Smooth muscle cell (in vitro differentiated cells): ENCODE measurements at regions not wholly inside any gene's neighbourhood (a gene's known extent, or its start where the extent isn't known, plus 50 kb on each side); places are given as distances from the start of the nearest gene placed in this dataset.

Source experiments
- DNase-seq: peaks from one replicate; lab custom pipeline; 2025; ENCODE audit not compliant: unreplicated experiment; lab: John Stamatoyannopoulos, UW
- H2AFZ ChIP-seq: fragments of 200-600 bp; sonication (generic); 2 replicates; pipeline ENCODE4 v1.6.0; 2016; ENCODE audit warnings: antibody characterized with exemption, low read depth, mild to moderate bottlenecking
- H3F3A ChIP-seq: fragments of 200-600 bp; sonication (generic); 2 replicates; pipeline ENCODE4 v1.6.0; 2017; ENCODE audit warnings: antibody characterized with exemption, low read depth
- H3K27ac ChIP-seq: fragments of 200-600 bp; sonication (generic); 2 replicates; pipeline ENCODE4 v1.5.1; 2016; ENCODE audit warnings: low read depth, mild to moderate bottlenecking
- H3K27me3 ChIP-seq: fragments of 200-600 bp; sonication (generic); 2 replicates; pipeline ENCODE4 v1.6.1; 2016; ENCODE audit warnings: low read depth, mild to moderate bottlenecking
- H3K36me3 ChIP-seq: fragments of 200-600 bp; sonication (generic); 2 replicates; pipeline ENCODE4 v1.5.1; 2016; ENCODE audit warnings: low read depth
- H3K4me1 ChIP-seq: fragments of 200-600 bp; sonication (generic); 2 replicates; pipeline ENCODE4 v1.5.1; 2016; ENCODE audit warnings: low read depth
- H3K4me2 ChIP-seq: fragments of 200-600 bp; sonication (generic); 2 replicates; pipeline ENCODE4 v1.6.0; 2016; ENCODE audit warnings: mild to moderate bottlenecking
- H3K4me3 ChIP-seq: fragments of 200-600 bp; sonication (generic); 2 replicates; pipeline ENCODE4 v1.5.1; 2016; ENCODE audit warnings: mild to moderate bottlenecking
- H3K79me2 ChIP-seq: fragments of 200-600 bp; sonication (generic); 2 replicates; pipeline ENCODE4 v1.6.0; 2016; ENCODE audit warnings: low read depth, mild to moderate bottlenecking
- H3K9ac ChIP-seq: fragments of 200-600 bp; sonication (generic); 2 replicates; pipeline ENCODE4 v1.6.0; 2016; ENCODE audit warnings: low read depth
- H3K9me3 ChIP-seq: fragments of 200-600 bp; sonication (generic); replicated peaks from 2 replicates; pipeline ENCODE4 v1.5.1; 2016; ENCODE audit warnings: low read depth
- H4K20me1 ChIP-seq: fragments of 200-600 bp; sonication (generic); 2 replicates; pipeline ENCODE4 v1.6.0; 2016; ENCODE audit warnings: low read depth
- WGBS: methylation state at CpG from one replicate; pipeline ENCODE4 v1.1.7; 2016; ENCODE audit warnings: low lambda C conversion rate; 5-methylcytosine and 5-hydroxymethylcytosine counted together
- TF ChIP-seq, protein P1 (sequence below): fragments of 200-600 bp; sonication (generic); IDR thresholded peaks from 2 replicates; pipeline ENCODE4 v1.5.1; 2017; ENCODE audit warnings: borderline replicate concordance, mild to moderate bottlenecking, antibody characterized with exemption; ENCODE audit not compliant: insufficient read depth, poor library complexity, severe bottlenecking

- no peaks in the 10 kb centered on the region for H3K27me3 ChIP-seq
- no peak overlapping the region for H3K27ac ChIP-seq
- H3K4me2 ChIP-seq, result no peak overlapping the region
- no peak for DNase-seq
- H4K20me1 ChIP-seq, result no peaks in the 10 kb centered on the region
- no peak overlapping the region for H3K9ac ChIP-seq
- no peak overlapping the region for H3K4me3 ChIP-seq
- H3K4me1 ChIP-seq, result no peaks in the 10 kb centered on the region
- H3K9me3 ChIP-seq, result no peaks in the 10 kb centered on the region
- H3F3A ChIP-seq, result no peaks in the 10 kb centered on the region
- TF ChIP-seq, protein P1, sequence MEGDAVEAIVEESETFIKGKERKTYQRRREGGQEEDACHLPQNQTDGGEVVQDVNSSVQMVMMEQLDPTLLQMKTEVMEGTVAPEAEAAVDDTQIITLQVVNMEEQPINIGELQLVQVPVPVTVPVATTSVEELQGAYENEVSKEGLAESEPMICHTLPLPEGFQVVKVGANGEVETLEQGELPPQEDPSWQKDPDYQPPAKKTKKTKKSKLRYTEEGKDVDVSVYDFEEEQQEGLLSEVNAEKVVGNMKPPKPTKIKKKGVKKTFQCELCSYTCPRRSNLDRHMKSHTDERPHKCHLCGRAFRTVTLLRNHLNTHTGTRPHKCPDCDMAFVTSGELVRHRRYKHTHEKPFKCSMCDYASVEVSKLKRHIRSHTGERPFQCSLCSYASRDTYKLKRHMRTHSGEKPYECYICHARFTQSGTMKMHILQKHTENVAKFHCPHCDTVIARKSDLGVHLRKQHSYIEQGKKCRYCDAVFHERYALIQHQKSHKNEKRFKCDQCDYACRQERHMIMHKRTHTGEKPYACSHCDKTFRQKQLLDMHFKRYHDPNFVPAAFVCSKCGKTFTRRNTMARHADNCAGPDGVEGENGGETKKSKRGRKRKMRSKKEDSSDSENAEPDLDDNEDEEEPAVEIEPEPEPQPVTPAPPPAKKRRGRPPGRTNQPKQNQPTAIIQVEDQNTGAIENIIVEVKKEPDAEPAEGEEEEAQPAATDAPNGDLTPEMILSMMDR, result no peak
- H3K79me2 ChIP-seq, result no peaks in the 10 kb centered on the region
- WGBS, result 64% methylated on average over 5 of the region's 5 CpGs
- no peaks in the 10 kb centered on the region for H3K36me3 ChIP-seq
- H2AFZ ChIP-seq, result no peak overlapping the region
Measured at GRCh38 chr9:99353408-99353807, 131.3 kb downstream of the SEC61B start.

DNA sequence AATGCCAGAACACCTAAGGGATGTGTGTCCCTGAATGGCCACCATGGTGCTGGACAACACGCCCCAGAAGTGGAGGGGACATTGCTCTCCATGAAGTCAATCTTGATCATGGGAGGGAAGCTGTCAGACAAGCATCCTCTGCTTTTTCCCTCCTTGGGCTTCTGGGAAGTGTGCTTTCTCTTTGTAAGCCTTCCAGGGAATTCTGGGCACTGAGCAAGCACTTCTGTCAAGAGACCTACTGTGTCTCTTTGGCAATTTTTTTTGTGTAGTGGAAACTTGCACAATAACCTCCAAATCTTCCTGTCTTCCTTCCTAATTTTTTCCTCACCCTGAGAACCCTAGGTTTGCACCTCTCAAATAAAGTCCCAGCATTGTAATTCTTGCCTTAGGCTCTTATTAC, 132.0 kb downstream of the SEC61B start:
- TF ChIP-seq, protein P1, result no peak
- H3K4me3 ChIP-seq, result no peak overlapping the region
- H3K4me2 ChIP-seq, result no peak overlapping the region
- no peaks in the 10 kb centered on the region for H3K36me3 ChIP-seq
- no peak overlapping the region for H2AFZ ChIP-seq
- no peak for DNase-seq
- no peaks in the 10 kb centered on the region for H3K4me1 ChIP-seq
- H3K9me3 ChIP-seq, result no peaks in the 10 kb centered on the region
- no peak overlapping the region for H3K27ac ChIP-seq
- WGBS, result 96% methylated on average over 1 of the region's 1 CpG
- H3K9ac ChIP-seq, result no peak overlapping the region
- H4K20me1 ChIP-seq, result no peaks in the 10 kb centered on the region
- peaks cover 3% of the 10 kb centered on the region for H3K27me3 ChIP-seq
- H3F3A ChIP-seq, result no peaks in the 10 kb centered on the region
- no peaks in the 10 kb centered on the region for H3K79me2 ChIP-seq

DNA sequence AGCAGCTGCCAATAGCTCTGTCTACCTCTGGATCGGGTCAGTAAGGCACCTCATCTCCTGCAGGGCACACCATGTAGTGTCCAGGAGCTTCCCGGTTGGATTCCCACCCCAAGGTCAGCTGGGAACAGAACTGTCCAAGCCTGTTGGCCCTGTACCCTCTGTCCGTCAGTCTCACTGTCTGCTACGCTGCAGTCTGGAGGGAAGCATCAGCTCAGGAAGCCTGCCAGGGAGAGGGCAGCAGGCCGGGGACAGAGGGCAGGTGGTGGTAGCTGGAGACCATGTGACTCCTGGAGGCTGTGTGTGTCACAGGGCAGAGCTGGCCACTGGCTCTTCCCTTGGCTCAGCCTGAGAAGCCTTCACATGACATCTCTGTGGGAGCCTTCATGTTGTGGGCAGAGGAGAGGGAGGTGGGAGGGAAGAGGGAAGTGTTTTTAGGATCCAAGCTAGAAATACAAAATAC, 134.5 kb downstream of the SEC61B start:
- no peak for DNase-seq
- Histone ChIP-seq H3F3A (no peaks in the 10 kb centered on the region), H3K9ac (no peak overlapping the region), H2AFZ (no peak overlapping the region), H3K79me2 (no peaks in the 10 kb centered on the region), H3K4me1 (no peaks in the 10 kb centered on the region), H3K27me3 (peaks cover 17% of the 10 kb centered on the region), H3K4me3 (no peak overlapping the region), H3K27ac (no peak overlapping the region), H3K4me2 (no peak overlapping the region), H3K36me3 (no peaks in the 10 kb centered on the region), H3K9me3 (no peaks in the 10 kb centered on the region), H4K20me1 (no peaks in the 10 kb centered on the region)
- WGBS, result 94% methylated on average over 5 of the region's 5 CpGs
- TF ChIP-seq, protein P1, result no peak

GRCh38 chr9:99357575-99357974, 135.5 kb downstream of the SEC61B start:
- Histone ChIP-seq H3K27me3 (peaks cover 25% of the 10 kb centered on the region), H3K4me1 (no peaks in the 10 kb centered on the region), H3F3A (no peaks in the 10 kb centered on the region), H4K20me1 (no peaks in the 10 kb centered on the region), H3K79me2 (no peaks in the 10 kb centered on the region), H3K4me3 (no peak overlapping the region), H3K36me3 (no peaks in the 10 kb centered on the region), H2AFZ (no peak overlapping the region), H3K4me2 (no peak overlapping the region), H3K9ac (no peak overlapping the region), H3K27ac (no peak overlapping the region), H3K9me3 (no peaks in the 10 kb centered on the region)
- no peak for DNase-seq
- 84% methylated on average over 6 of the region's 6 CpGs for WGBS
- TF ChIP-seq, protein P1, result no peak
